Brain microvascular endothelial cell (primary cell): ENCODE measurements at regions not wholly inside any gene's neighbourhood (a gene's known extent, or its start where the extent isn't known, plus 50 kb on each side); places are given as distances from the start of the nearest gene placed in this dataset.
A peak's percentile ranks its signal among the peaks of the same experiment; 100 is the strongest.

Experiments used
- DNase-seq: peaks from one replicate; pipeline ENCODE4 v3.0.0-alpha.2; 2020
- H3K27ac ChIP-seq: fragments of 250-450 bp; sonication (Bioruptor Pico); 2 replicates; pipeline ENCODE4 v1.5.1; 2020; ENCODE audit warnings: mild to moderate bottlenecking, moderate library complexity
- H3K27me3 ChIP-seq: fragments of 250-450 bp; sonication (Bioruptor Pico); replicated peaks from 2 replicates; pipeline ENCODE4 v1.5.1; 2020; ENCODE audit warnings: mild to moderate bottlenecking
- H3K36me3 ChIP-seq: fragments of 250-450 bp; sonication (Bioruptor Pico); replicated peaks from 2 replicates; pipeline ENCODE4 v1.5.1; 2020; ENCODE audit warnings: mild to moderate bottlenecking
- H3K4me3 ChIP-seq: 2 replicates; pipeline ENCODE4 v1.5.1; 2011; ENCODE audit warnings: low read depth, mild to moderate bottlenecking, control low read depth, low read length, moderate library complexity
- in situ Hi-C: cut with HindIII; loops from 2 replicates; pipeline ENCODE4 v1.10.0; 2017; ENCODE audit warnings: low sequenced_read_pairs, low pct_ligation_motif_present
- TF ChIP-seq, protein P1 (sequence below): IDR thresholded peaks from 2 replicates; pipeline ENCODE4 v1.5.1; 2011; ENCODE audit warnings: low read depth, mild to moderate bottlenecking, moderate library complexity, low read length, control low read depth, inconsistent platforms; ENCODE audit errors: missing control alignments

DNA sequence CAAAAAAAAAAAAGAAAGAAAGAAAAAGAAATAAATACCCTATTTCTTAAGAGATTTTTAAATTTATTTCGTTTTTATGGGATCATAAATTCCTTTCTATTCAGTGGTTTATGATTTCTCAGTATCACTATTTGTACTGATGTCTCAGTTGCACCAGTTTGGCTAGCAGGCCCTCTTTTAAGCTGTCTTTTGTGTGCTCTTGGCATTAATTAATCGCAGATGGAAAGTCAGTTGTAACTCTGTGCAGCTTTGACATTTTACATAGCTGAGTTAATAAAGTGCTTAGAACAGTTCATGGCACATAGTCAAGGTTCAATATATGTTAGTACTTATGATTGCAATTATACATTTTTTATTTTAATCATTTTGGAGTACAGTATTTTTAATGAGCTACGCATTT lies 123.7 kb upstream of the NUDT6 start:
- H3K36me3 ChIP-seq, result no peaks in the 10 kb centered on the region
- DNase-seq, result no peak
- in situ Hi-C loops, result no loop called here
- no peaks in the 10 kb centered on the region for H3K27me3 ChIP-seq
- no peak overlapping the region for H3K4me3 ChIP-seq
- H3K27ac ChIP-seq, result no peak overlapping the region
- TF ChIP-seq, protein P1, sequence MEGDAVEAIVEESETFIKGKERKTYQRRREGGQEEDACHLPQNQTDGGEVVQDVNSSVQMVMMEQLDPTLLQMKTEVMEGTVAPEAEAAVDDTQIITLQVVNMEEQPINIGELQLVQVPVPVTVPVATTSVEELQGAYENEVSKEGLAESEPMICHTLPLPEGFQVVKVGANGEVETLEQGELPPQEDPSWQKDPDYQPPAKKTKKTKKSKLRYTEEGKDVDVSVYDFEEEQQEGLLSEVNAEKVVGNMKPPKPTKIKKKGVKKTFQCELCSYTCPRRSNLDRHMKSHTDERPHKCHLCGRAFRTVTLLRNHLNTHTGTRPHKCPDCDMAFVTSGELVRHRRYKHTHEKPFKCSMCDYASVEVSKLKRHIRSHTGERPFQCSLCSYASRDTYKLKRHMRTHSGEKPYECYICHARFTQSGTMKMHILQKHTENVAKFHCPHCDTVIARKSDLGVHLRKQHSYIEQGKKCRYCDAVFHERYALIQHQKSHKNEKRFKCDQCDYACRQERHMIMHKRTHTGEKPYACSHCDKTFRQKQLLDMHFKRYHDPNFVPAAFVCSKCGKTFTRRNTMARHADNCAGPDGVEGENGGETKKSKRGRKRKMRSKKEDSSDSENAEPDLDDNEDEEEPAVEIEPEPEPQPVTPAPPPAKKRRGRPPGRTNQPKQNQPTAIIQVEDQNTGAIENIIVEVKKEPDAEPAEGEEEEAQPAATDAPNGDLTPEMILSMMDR, result no peak

DNA sequence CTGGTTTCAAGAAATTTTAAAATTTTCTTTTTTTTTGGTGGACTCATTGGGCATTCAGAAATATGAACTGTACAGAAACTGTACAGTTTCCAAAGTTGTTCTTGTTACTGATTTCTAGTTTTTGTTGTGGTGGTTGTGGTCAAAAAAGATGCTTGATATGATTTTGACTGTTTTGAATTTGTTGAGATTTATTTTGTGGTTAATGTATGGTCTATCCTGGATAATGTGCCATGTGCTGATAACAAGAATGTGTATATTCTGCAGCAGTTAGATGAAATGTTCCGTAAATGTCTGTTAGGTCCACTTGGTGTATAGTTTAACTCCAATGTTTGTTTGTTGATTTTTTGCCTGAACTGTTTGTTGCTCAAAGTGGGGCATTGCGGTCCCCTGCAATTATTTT lies 127.6 kb upstream of the NUDT6 start:
- Histone ChIP-seq H3K27me3 (no peaks in the 10 kb centered on the region), H3K27ac (no peak overlapping the region), H3K36me3 (no peaks in the 10 kb centered on the region), H3K4me3 (no peak overlapping the region)
- no peak for DNase-seq
- in situ Hi-C loops, result no loop called here
- TF ChIP-seq, protein P1, result no peak

DNA sequence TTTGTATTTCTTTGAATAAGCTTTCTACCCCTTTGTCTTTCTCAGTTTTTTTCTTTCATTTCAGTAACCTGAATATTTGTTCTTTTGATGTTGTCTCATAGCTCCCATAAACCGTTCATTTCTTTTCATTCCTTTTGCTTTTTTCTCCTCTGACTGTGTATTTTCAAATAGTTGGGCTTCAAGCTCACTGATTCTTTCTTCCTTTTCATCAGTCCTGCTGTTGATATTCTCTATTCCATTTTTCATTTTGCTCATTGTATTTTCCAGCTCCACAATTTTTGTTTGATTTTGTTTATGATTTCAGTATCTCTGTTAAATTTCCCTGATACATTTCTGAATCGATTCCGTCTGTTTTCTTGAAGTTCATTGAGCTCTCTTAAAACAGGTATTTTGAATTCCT lies 129.6 kb upstream of the NUDT6 start:
- DNase-seq, result no peak
- Histone ChIP-seq H3K4me3 (no peak overlapping the region), H3K36me3 (no peaks in the 10 kb centered on the region), H3K27ac (no peak overlapping the region), H3K27me3 (no peaks in the 10 kb centered on the region)
- TF ChIP-seq, protein P1, result no peak
- in situ Hi-C loops, result no loop called here

DNA sequence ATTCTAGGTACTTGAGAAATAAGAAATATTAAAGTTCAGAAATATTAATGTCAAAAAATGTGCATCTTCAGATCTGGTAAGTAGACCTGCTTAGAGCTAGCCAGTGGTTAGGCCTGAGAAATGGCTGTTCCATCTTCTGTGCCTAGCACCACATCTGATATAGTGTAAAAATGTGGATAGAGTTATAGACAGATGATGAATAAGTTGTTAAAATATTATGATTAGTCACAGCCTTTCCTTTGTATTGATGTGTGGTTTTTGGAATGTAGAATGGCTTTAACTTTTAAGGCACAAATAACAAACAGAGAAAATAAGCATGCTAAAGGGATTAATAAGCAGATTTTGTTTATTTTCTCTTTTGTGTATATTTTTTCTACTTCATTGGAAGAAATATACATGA lies 133.5 kb upstream of the NUDT6 start:
- peak; percentile 18 for DNase-seq
- Histone ChIP-seq H3K36me3 (no peaks in the 10 kb centered on the region), H3K4me3 (no peak overlapping the region), H3K27ac (no peak overlapping the region), H3K27me3 (no peaks in the 10 kb centered on the region)
- in situ Hi-C loops, result no loop called here
- TF ChIP-seq, protein P1, result no peak

DNA sequence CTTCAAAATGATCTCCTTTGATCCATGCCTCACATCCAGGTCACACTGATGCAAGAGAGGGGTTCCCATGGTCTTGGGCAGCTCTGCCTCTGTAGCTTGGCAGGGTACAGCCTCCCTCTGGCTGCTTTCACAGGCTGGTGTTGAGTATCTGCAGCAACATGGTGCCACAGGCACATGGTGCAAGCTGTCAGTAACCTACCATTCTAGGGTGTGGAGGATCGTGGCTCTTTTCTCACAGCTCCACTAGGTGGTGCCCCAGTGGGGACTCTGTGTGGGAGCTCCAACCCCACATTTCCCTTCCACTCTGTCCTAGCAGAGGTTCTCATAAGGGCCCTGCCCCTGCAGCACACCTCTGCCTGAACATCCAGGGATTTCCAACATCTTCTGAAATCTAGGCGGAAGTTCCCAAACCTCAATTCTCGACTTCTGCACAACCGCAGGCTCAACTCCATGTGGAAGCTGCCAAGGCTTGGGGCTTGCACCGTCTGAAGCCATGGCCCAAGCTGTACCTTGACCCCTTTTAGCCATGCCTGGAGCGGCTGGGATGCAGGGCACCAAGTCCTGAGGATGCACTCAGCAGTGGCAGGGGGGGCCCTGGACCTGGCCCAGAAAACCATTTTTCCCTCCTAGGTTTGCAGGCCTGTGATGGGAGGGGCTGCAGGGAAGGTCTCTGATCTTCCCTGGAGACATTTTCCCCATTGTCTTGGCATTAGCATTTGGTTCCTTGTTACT lies 137.8 kb upstream of the NUDT6 start:
- Histone ChIP-seq H3K27ac (no peak overlapping the region), H3K36me3 (no peaks in the 10 kb centered on the region), H3K27me3 (no peaks in the 10 kb centered on the region), H3K4me3 (no peak overlapping the region)
- TF ChIP-seq, protein P1, result no peak
- DNase-seq, result no peak
- in situ Hi-C loops, result no loop called here

DNA sequence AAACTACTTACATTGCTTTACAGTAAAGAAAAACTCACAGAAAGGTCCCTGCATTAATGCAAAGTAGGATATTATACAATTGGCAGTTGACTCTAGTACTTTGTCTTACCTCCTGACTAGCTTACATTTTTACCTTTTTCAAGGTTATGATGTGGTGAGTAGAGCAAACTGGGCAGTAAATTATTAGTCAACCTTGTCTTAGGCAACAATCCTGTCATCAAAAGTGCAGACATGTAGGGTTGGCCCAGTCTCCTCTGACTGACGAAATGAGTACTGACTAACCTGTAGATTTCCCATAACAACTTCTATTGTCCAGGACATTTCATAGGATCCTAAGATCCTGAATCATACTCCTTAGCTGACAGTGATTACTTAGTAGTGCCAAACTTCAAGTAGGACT lies 142.0 kb upstream of the NUDT6 start:
- H3K4me3 ChIP-seq, result no peak overlapping the region
- in situ Hi-C loops, result no loop called here
- H3K27me3 ChIP-seq, result no peaks in the 10 kb centered on the region
- no peak for DNase-seq
- H3K36me3 ChIP-seq, result no peaks in the 10 kb centered on the region
- TF ChIP-seq, protein P1, result no peak
- no peak overlapping the region for H3K27ac ChIP-seq
